SK-N-SH (cell line): ENCODE measurements at regions not wholly inside any gene's neighbourhood (a gene's known extent, or its start where the extent isn't known, plus 50 kb on each side); places are given as distances from the start of the nearest gene placed in this dataset.

Source experiments
- EP300 ChIP-seq, 2 experiments: IDR thresholded peaks; 2 replicates each; pipeline versions ENCODE4 v1.4.0 to v1.6.1; 2012; ENCODE audit warnings: borderline replicate concordance in 1 of 2, low read depth in 1 of 2, low read length in 1 of 2
- POLR2AphosphoS5 ChIP-seq: IDR thresholded peaks from 2 replicates; pipeline ENCODE4 v1.6.1; 2012; ENCODE audit warnings: low read depth, low read length
- RFX5 ChIP-seq: IDR thresholded peaks from 2 replicates; pipeline ENCODE4 v1.6.1; 2012; ENCODE audit warnings: mild to moderate bottlenecking, improper control_type of control experiment, low read length
- TF ChIP-seq, protein P1 (sequence below): IDR thresholded peaks from 2 replicates; pipeline ENCODE4 v1.4.0; 2012; ENCODE audit warnings: low read depth

DNA sequence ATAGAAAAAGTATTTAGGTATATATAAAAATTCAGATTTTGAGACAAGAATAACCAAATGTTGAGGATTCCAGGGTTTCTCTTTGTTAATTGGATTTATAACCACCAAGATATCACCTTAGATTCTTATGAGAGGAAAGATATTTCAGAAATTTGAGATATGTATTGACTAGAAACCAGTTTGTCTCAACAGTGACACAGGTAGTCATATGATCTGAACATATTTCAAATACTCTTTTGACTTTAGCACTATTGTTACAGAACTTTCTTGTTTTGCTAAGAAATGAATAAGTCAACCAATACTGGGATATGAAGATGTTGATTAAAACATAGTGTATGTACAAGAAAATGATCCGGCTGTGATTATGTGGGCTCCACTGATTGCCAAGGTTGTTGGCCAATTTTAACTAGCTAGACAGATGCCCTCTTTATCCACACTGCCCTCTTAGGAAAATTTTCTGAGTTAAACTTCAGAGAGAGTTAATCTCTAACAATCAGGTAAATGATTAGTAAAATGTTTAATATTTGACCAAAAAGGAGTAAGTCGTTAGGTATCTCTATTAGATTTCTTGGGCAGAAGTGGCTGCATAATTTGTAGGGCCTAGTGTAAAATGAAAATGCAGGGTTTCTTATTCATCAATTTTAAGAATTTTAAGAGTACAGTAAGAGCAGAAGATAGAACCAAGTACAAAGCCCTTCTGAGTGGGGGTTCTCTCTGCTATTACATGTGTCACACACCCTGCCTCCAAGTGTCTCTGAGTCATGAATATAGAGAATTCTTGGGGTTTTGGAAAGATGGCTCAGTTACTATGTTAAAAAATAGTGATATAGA lies 376.0 kb downstream of the TFEC start:
- TF ChIP-seq POLR2AphosphoS5: no peak
- no peak for TF ChIP-seq EP300 (IDR thresholded peaks at IDR 0.05; ENCODE audit: borderline replicate concordance in 1 of 2, low read depth in 1 of 2, low read length in 1 of 2)
- TF ChIP-seq, protein P1, sequence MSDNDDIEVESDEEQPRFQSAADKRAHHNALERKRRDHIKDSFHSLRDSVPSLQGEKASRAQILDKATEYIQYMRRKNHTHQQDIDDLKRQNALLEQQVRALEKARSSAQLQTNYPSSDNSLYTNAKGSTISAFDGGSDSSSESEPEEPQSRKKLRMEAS: no peak
- TF ChIP-seq RFX5: no peak
